ENCODE measurements at regions not wholly inside any gene's neighbourhood (a gene's known extent, or its start where the extent isn't known, plus 50 kb on each side); places are given as distances from the start of the nearest gene placed in this dataset.
"Not testable (repeated sequence)": the region's sequence is repeated elsewhere in the genome, so short reads cannot be mapped to it uniquely, and the experiment has no call there.

GRCh38 chr4:3628868-3629175, 96.6 kb upstream of the LRPAP1 start:
- Histone ChIP-seq H3F3A (ENCODE audit: insufficient read depth) (no peaks in the 10 kb centered on the region), H3K9me3 (ENCODE audit: low read depth) (no peaks in the 10 kb centered on the region), H3K27me3 (replicated peaks; ENCODE audit: insufficient read depth) (peaks cover 20% of the 10 kb centered on the region), H3K9me2 (ENCODE audit: insufficient read depth) (no peaks in the 10 kb centered on the region), H3K4me3 (no peak overlapping the region), H3K4me2 (ENCODE audit: unreplicated experiment) (no peak overlapping the region), H4K20me1 (ENCODE audit: insufficient read depth) (no peaks in the 10 kb centered on the region), H3K9ac (no peak overlapping the region), H3K4me1 (ENCODE audit: insufficient read depth) (no peaks in the 10 kb centered on the region), H3K79me2 (ENCODE audit: insufficient read depth) (no peaks in the 10 kb centered on the region), H3K27ac (no peak overlapping the region), H3K36me3 (ENCODE audit: low read depth) (no peaks in the 10 kb centered on the region), H2AFZ (no peak overlapping the region)
- TF ChIP-seq EZH2phosphoT487 (IDR thresholded peaks at IDR 0.05; ENCODE audit: insufficient read depth, low read depth) (no peak), EZH2 (IDR thresholded peaks at IDR 0.05; ENCODE audit: insufficient read depth, poor library complexity, severe bottlenecking) (no peak)
- no peak for DNase-seq
- 66 to 75% methylated on average over 11 of the region's 11 CpGs for WGBS, 2 experiments (ENCODE audit: low coverage in 1 of 2, low lambda C conversion rate in 2 of 2, missing lambda C conversion rate in 2 of 2)
- in situ Hi-C loops (cut with MboI), result no loop called here

GRCh38 chr4:3627967-3628867, 96.0 kb upstream of the LRPAP1 start:
- in situ Hi-C loops (cut with MboI), result not testable (repeated sequence)
- 31 to 34% methylated on average over 24 to 28 of the region's 29 CpGs for WGBS, 2 experiments (ENCODE audit: low coverage in 1 of 2, low lambda C conversion rate in 2 of 2, missing lambda C conversion rate in 2 of 2)

GRCh38 chr4:3627456-3627855, 95.2 kb upstream of the LRPAP1 start:
- in situ Hi-C loops (cut with MboI); H4K20me1 ChIP-seq (ENCODE audit: insufficient read depth); H3K4me1 ChIP-seq (ENCODE audit: insufficient read depth); H3K9ac ChIP-seq; H2AFZ ChIP-seq; H3K9me3 ChIP-seq (ENCODE audit: low read depth); H3F3A ChIP-seq (ENCODE audit: insufficient read depth); H3K4me3 ChIP-seq; H3K79me2 ChIP-seq (ENCODE audit: insufficient read depth); H3K4me2 ChIP-seq (ENCODE audit: unreplicated experiment); H3K27ac ChIP-seq; H3K36me3 ChIP-seq (ENCODE audit: low read depth); DNase-seq; H3K9me2 ChIP-seq (ENCODE audit: insufficient read depth): not testable (repeated sequence)
- 68 to 69% methylated on average over 8 of the region's 8 CpGs for WGBS, 2 experiments (ENCODE audit: low coverage in 1 of 2, low lambda C conversion rate in 2 of 2, missing lambda C conversion rate in 2 of 2)
- H3K27me3 ChIP-seq (replicated peaks; ENCODE audit: insufficient read depth), result peaks cover 23% of the 10 kb centered on the region

More at GRCh38 chr4:3627967-3628867, 96.0 kb upstream of the LRPAP1 start:
- not testable (repeated sequence) for H2AFZ ChIP-seq; H3K9me2 ChIP-seq (ENCODE audit: insufficient read depth); H3K4me1 ChIP-seq (ENCODE audit: insufficient read depth); H3K36me3 ChIP-seq (ENCODE audit: low read depth); H3K4me3 ChIP-seq; H3K9ac ChIP-seq; H3K9me3 ChIP-seq (ENCODE audit: low read depth); DNase-seq; H3K79me2 ChIP-seq (ENCODE audit: insufficient read depth); H3F3A ChIP-seq (ENCODE audit: insufficient read depth); H4K20me1 ChIP-seq (ENCODE audit: insufficient read depth); H3K27ac ChIP-seq; H3K4me2 ChIP-seq (ENCODE audit: unreplicated experiment)
- H3K27me3 ChIP-seq (replicated peaks; ENCODE audit: insufficient read depth), result peaks cover 20% of the 10 kb centered on the region

GRCh38 chr4:3626131-3626884, 94.1 kb upstream of the LRPAP1 start:
- H2AFZ ChIP-seq, result not testable (repeated sequence)
- WGBS, 2 experiments (ENCODE audit: low coverage in 1 of 2, low lambda C conversion rate in 2 of 2, missing lambda C conversion rate in 2 of 2), result 57 to 63% methylated on average over 21 to 24 of the region's 24 CpGs

GRCh38 chr4:3625286-3625875, 93.2 kb upstream of the LRPAP1 start:
- H3K4me3 ChIP-seq; H4K20me1 ChIP-seq (ENCODE audit: insufficient read depth); H3K27ac ChIP-seq; H2AFZ ChIP-seq; DNase-seq; H3K79me2 ChIP-seq (ENCODE audit: insufficient read depth); H3K9ac ChIP-seq; H3K4me2 ChIP-seq (ENCODE audit: unreplicated experiment); H3F3A ChIP-seq (ENCODE audit: insufficient read depth); H3K4me1 ChIP-seq (ENCODE audit: insufficient read depth); H3K9me3 ChIP-seq (ENCODE audit: low read depth); in situ Hi-C loops (cut with MboI); H3K9me2 ChIP-seq (ENCODE audit: insufficient read depth); H3K36me3 ChIP-seq (ENCODE audit: low read depth): not testable (repeated sequence)
- peaks cover 23% of the 10 kb centered on the region for H3K27me3 ChIP-seq (replicated peaks; ENCODE audit: insufficient read depth)
- WGBS, 2 experiments (ENCODE audit: low coverage in 1 of 2, low lambda C conversion rate in 2 of 2, missing lambda C conversion rate in 2 of 2), result 35 to 45% methylated on average over 8 of the region's 8 CpGs

More at GRCh38 chr4:3626131-3626884, 94.1 kb upstream of the LRPAP1 start:
- in situ Hi-C loops (cut with MboI); H3K4me1 ChIP-seq (ENCODE audit: insufficient read depth); H3K27ac ChIP-seq; H3K4me3 ChIP-seq; H3K9me3 ChIP-seq (ENCODE audit: low read depth); H3K4me2 ChIP-seq (ENCODE audit: unreplicated experiment); H3K79me2 ChIP-seq (ENCODE audit: insufficient read depth); H3F3A ChIP-seq (ENCODE audit: insufficient read depth); H4K20me1 ChIP-seq (ENCODE audit: insufficient read depth); DNase-seq; H3K36me3 ChIP-seq (ENCODE audit: low read depth); H3K9me2 ChIP-seq (ENCODE audit: insufficient read depth); H3K9ac ChIP-seq: not testable (repeated sequence)
- peaks cover 23% of the 10 kb centered on the region for H3K27me3 ChIP-seq (replicated peaks; ENCODE audit: insufficient read depth)

- H3K9me2 ChIP-seq (ENCODE audit: insufficient read depth); H3K27ac ChIP-seq; H3K9ac ChIP-seq; H3K9me3 ChIP-seq (ENCODE audit: low read depth); H3K79me2 ChIP-seq (ENCODE audit: insufficient read depth); H2AFZ ChIP-seq; H3K4me3 ChIP-seq; H3K4me1 ChIP-seq (ENCODE audit: insufficient read depth); H3F3A ChIP-seq (ENCODE audit: insufficient read depth); in situ Hi-C loops (cut with MboI); H4K20me1 ChIP-seq (ENCODE audit: insufficient read depth); H3K36me3 ChIP-seq (ENCODE audit: low read depth); H3K4me2 ChIP-seq (ENCODE audit: unreplicated experiment): not testable (repeated sequence)
- peak; percentile 57 for DNase-seq
- WGBS, 2 experiments (ENCODE audit: low coverage in 1 of 2, low lambda C conversion rate in 2 of 2, missing lambda C conversion rate in 2 of 2), result 4 to 5% methylated on average over 10 to 11 of the region's 11 CpGs
- peaks cover 13% of the 10 kb centered on the region for H3K27me3 ChIP-seq (replicated peaks; ENCODE audit: insufficient read depth)
These were observed 91.6 kb upstream of the LRPAP1 start for GRCh38 chr4:3623809-3624329.

Measured in GM23248 (cell line).